Neural progenitor cell (in vitro differentiated cells): ENCODE measurements at regions not wholly inside any gene's neighbourhood (a gene's known extent, or its start where the extent isn't known, plus 50 kb on each side); places are given as distances from the start of the nearest gene placed in this dataset.

Experiments
- CTCF ChIP-seq: fragments of 200-600 bp; sonication (generic); IDR thresholded peaks from 2 replicates; pipeline ENCODE4 v1.5.1; 2017; ENCODE audit warnings: antibody characterized with exemption, mild to moderate bottlenecking
- EZH2 ChIP-seq: fragments of 200-600 bp; sonication (generic); IDR thresholded peaks from 2 replicates; pipeline ENCODE4 v1.6.1; 2017; ENCODE audit warnings: antibody characterized with exemption, mild to moderate bottlenecking, moderate library complexity
- EZH2phosphoT487 ChIP-seq: fragments of 200-600 bp; sonication (generic); IDR thresholded peaks from 2 replicates; pipeline ENCODE4 v1.6.1; 2017; ENCODE audit warnings: antibody characterized with exemption

GRCh38 chr16:64167936-64168335 lies 953.9 kb downstream of the CDH11 start:
- TF ChIP-seq CTCF: no peak
- no peak for TF ChIP-seq EZH2
- no peak for TF ChIP-seq EZH2phosphoT487
